Body of pancreas (tissue), 4 donors: ENCODE measurements at regions not wholly inside any gene's neighbourhood (a gene's known extent, or its start where the extent isn't known, plus 50 kb on each side); places are given as distances from the start of the nearest gene placed in this dataset.

Experiments
- ATAC-seq: fragments of 150-250 bp; one replicate; pipeline ENCODE4 v1.9.1; 2016
- DNase-seq, 4 donors: peaks; one replicate each; pipeline ENCODE4 v3.0.0-alpha.2; 2019
- H3K27ac ChIP-seq, 4 donors: fragments of 200-600 bp; sonication (generic); 1 replicate in 3 of 4; 2 replicates in 1 of 4; pipeline versions ENCODE4 v1.5.1 to v1.6.1; 2016 to 2019; ENCODE audit warnings: mild to moderate bottlenecking in 1 of 4, mixed read lengths in 1 of 4, moderate library complexity in 1 of 4
- H3K27me3 ChIP-seq, 2 donors: fragments of 200-600 bp; sonication (generic); one replicate each; pipeline ENCODE4 v1.6.0; 2016; ENCODE audit warnings: mild to moderate bottlenecking in 1 of 2
- H3K36me3 ChIP-seq, 2 donors: fragments of 200-600 bp; sonication (generic); replicated peaks in 1 of 2; 2 replicates each; pipeline ENCODE4 v1.5.1; 2016; ENCODE audit warnings: low read depth in 2 of 2; ENCODE audit not compliant: insufficient read depth in 1 of 2
- H3K4me1 ChIP-seq: fragments of 200-600 bp; sonication (generic); one replicate; pipeline ENCODE4 v1.6.0; 2016
- H3K4me3 ChIP-seq, 2 donors: fragments of 200-600 bp; sonication (generic); 1 replicate in 1 of 2; 2 replicates in 1 of 2; pipeline ENCODE4 v1.5.1; 2016 to 2019
- H3K9me3 ChIP-seq, 3 donors: fragments of 200-600 bp; sonication (generic); 1 replicate in 2 of 3; 2 replicates in 1 of 3; pipeline ENCODE4 v1.5.1; 2016
- CTCF ChIP-seq, 7 experiments: fragments of 450-650 bp in 4 of 7; fragments of 200-600 bp in 3 of 7; sonication (generic) in 3 of 7; IDR thresholded peaks; one replicate each; pipeline ENCODE4 v1.5.1; 2016 to 2019; ENCODE audit warnings: antibody characterized with exemption in 7 of 7
- POLR2A ChIP-seq, 3 donors: fragments of 450-650 bp; IDR thresholded peaks; one replicate each; pipeline ENCODE4 v1.6.1; 2016; ENCODE audit warnings: antibody characterized with exemption in 3 of 3, mild to moderate bottlenecking in 2 of 3
- WGBS, 2 donors: methylation state at CpG; one replicate each; pipeline ENCODE4 v1.1.5; 2017; 5-methylcytosine and 5-hydroxymethylcytosine counted together
- intact Hi-C: fragments of 100-400 bp; cut with DNase I; formaldehyde crosslinking; loops from one replicate; pipeline ENCODE4 v1.15.1; 2023

- no peaks in the 10 kb centered on the region for H3K4me1 ChIP-seq
- WGBS, 2 donors: 58 to 59% methylated on average over 2 of the region's 2 CpGs
- DNase-seq (no peak), ATAC-seq (no peak)
- intact Hi-C loops: no loop called here
- H3K36me3 ChIP-seq: no peaks in the 10 kb centered on the region
- H3K9me3 ChIP-seq: no peaks in the 10 kb centered on the region
- H3K27me3 ChIP-seq: no peaks in the 10 kb centered on the region
- no peak overlapping the region for H3K27ac ChIP-seq
- TF ChIP-seq POLR2A (IDR thresholded peaks at IDR 0.05) (no peak), CTCF (IDR thresholded peaks at IDR 0.05) (no peak)
- no peak overlapping the region for H3K4me3 ChIP-seq
These were observed 1353.4 kb upstream of the GJE1 start for GRCh38 chr6:140779341-140779740.

GRCh38 chr6:140777780-140778179 is 1354.9 kb upstream of the GJE1 start:
- Histone ChIP-seq H3K27me3 (no peaks in the 10 kb centered on the region), H3K36me3 (no peaks in the 10 kb centered on the region), H3K4me3 (no peak overlapping the region), H3K9me3 (no peaks in the 10 kb centered on the region), H3K4me1 (no peaks in the 10 kb centered on the region), H3K27ac (no peak overlapping the region)
- intact Hi-C loops: no loop called here
- no peak for DNase-seq
- TF ChIP-seq CTCF (IDR thresholded peaks at IDR 0.05): no peak
- TF ChIP-seq POLR2A (IDR thresholded peaks at IDR 0.05): no peak
- WGBS, 2 donors: 39 to 50% methylated on average over 4 of the region's 4 CpGs
- no peak for ATAC-seq

- Histone ChIP-seq H3K4me1 (no peaks in the 10 kb centered on the region), H3K4me3 (no peak overlapping the region), H3K36me3 (no peaks in the 10 kb centered on the region), H3K9me3 (no peaks in the 10 kb centered on the region), H3K27me3 (no peaks in the 10 kb centered on the region), H3K27ac (no peak overlapping the region)
- WGBS, 2 donors: 44 to 63% methylated on average over 3 of the region's 3 CpGs
- DNase-seq (no peak), ATAC-seq (no peak)
- intact Hi-C loops: no loop called here
- TF ChIP-seq CTCF (IDR thresholded peaks at IDR 0.05) (no peak), POLR2A (IDR thresholded peaks at IDR 0.05) (no peak)
These were observed 1357.7 kb upstream of the GJE1 start for GRCh38 chr6:140775061-140775460.

GRCh38 chr6:140774080-140774505 is 1358.6 kb upstream of the GJE1 start:
- peak; percentile 12 for ATAC-seq
- no peaks in the 10 kb centered on the region for H3K9me3 ChIP-seq
- 44% methylated on average over 3 of the region's 3 CpGs for WGBS, 2 donors
- TF ChIP-seq CTCF (IDR thresholded peaks at IDR 0.05): no peak
- TF ChIP-seq POLR2A (IDR thresholded peaks at IDR 0.05): no peak
- DNase-seq: peak in 1 of 4 donors; percentile 3
- intact Hi-C loops: no loop called here
- no peaks in the 10 kb centered on the region for H3K27me3 ChIP-seq
- no peak overlapping the region for H3K4me3 ChIP-seq
- no peaks in the 10 kb centered on the region for H3K4me1 ChIP-seq
- no peaks in the 10 kb centered on the region for H3K36me3 ChIP-seq
- H3K27ac ChIP-seq: no peak overlapping the region

GRCh38 chr6:140773276-140773675 is 1359.4 kb upstream of the GJE1 start:
- ATAC-seq: no peak

More at GRCh38 chr6:140773276-140773675, 1359.4 kb upstream of the GJE1 start:
- no peaks in the 10 kb centered on the region for H3K36me3 ChIP-seq
- no peak overlapping the region for H3K27ac ChIP-seq
- TF ChIP-seq CTCF (IDR thresholded peaks at IDR 0.05): no peak
- DNase-seq: no peak
- no peak overlapping the region for H3K4me3 ChIP-seq
- intact Hi-C loops: no loop called here
- no peaks in the 10 kb centered on the region for H3K27me3 ChIP-seq
- H3K9me3 ChIP-seq: peaks cover 0 to 2% (median 0%) of the 10 kb centered on the region in 3 donors
- H3K4me1 ChIP-seq: no peaks in the 10 kb centered on the region
